NCI-H2171 (cell line): ENCODE measurements at regions not wholly inside any gene's neighbourhood (a gene's known extent, or its start where the extent isn't known, plus 50 kb on each side); places are given as distances from the start of the nearest gene placed in this dataset.
"Not testable (repeated sequence)": the region's sequence is repeated elsewhere in the genome, so short reads cannot be mapped to it uniquely, and the experiment has no call there.

Experiments
- DNase-seq: peaks from one replicate; lab custom pipeline; 2025; lab: John Stamatoyannopoulos, UW

DNA sequence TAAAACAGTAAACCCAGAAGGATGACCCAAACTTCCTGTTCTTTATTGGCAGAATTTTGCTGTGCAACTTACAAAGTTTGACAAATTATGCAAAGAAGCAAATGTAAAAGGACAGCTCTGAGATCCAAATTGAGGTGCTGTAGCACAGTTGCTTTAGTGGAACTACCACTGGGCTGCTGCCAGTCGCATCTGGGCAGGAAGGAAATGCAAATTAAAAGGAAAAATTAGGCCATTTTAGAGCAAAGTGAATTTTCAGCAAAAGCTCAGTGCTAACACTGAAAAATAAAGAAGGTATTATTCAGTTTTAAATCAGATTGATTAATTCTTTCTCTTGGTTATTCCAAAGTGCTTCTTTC is 104.5 kb downstream of the ZMAT3 start:
- no peak for DNase-seq

DNA sequence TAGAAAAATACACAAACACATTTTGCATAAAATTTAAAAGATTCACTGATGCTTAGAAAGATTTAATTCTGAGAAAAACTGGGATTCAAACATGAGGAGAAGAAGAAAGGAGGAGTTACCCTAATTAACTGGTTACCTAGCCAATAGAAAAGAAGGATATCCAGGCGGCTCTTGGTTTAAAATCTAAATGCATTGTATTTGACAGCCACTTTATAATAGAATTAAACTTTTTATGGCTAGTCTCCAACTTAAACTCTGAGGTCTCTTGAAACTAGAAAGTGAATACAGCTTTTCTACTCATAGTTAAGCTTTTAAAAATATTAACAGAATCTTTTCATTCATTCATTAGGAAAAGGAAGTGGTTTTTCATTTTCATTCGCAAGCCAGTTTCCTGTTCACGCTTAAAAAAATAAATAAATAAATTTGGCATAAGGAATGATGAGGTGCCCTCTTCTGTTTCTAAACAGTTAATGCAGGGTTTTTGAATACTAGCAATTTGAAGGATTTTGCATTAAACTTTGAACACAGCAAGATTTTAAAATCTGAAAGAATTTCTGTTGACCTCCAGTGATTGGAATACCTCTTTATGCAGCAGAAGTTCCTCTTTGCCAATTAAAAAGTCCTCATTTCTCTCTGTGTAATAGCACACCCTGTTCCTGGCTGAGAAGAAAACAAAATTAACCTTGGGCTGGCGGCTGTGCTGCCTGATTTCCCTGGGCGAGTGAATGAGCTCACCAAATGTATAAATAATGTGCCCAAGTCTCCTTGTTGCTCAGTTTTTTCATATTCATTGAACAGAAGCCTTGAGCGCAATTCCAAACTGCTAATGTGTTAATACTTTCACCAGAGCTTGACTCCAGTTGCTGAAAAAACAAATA is 105.1 kb downstream of the ZMAT3 start:
- peak; percentile 62 for DNase-seq

- DNase-seq, result no peak
Observed at GRCh38 chr3:178964551-178964950, 107.1 kb downstream of the ZMAT3 start.

DNA sequence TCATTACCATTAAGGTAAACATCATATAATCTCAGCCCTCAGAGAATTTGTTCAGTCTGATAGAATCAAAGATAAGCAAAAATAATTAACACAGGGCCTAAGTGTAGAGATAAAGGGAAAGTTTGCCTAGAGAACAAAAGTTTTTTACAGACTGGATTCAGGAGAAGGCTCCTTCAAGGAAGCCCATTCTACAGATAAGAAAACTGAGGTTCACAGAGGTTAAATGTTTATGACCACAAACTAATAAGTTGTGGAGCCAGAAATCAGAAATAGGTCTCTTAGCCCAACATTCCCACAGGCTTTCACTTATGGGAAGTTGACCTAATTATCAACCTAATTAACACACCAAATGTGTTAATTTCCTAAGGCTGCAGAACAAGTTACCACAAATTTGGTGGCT is 110.7 kb downstream of the ZMAT3 start:
- no peak for DNase-seq

GRCh38 chr3:178960181-178960580 is 111.4 kb downstream of the ZMAT3 start:
- DNase-seq, result no peak

- no peak for DNase-seq
Observed at GRCh38 chr3:178950676-178951075, 120.9 kb downstream of the ZMAT3 start.

GRCh38 chr3:178949896-178950295 is 121.7 kb downstream of the ZMAT3 start:
- DNase-seq, result no peak

- no peak for DNase-seq
Observed at GRCh38 chr3:178948546-178948945, 123.1 kb downstream of the ZMAT3 start.

GRCh38 chr3:178947738-178948137 is 123.9 kb downstream of the ZMAT3 start:
- DNase-seq, result no peak

GRCh38 chr3:178942261-178942660 is 129.3 kb downstream of the ZMAT3 start:
- not testable (repeated sequence) for DNase-seq

- DNase-seq, result no peak
Observed at GRCh38 chr3:178930116-178930515, 141.5 kb downstream of the ZMAT3 start.

DNA sequence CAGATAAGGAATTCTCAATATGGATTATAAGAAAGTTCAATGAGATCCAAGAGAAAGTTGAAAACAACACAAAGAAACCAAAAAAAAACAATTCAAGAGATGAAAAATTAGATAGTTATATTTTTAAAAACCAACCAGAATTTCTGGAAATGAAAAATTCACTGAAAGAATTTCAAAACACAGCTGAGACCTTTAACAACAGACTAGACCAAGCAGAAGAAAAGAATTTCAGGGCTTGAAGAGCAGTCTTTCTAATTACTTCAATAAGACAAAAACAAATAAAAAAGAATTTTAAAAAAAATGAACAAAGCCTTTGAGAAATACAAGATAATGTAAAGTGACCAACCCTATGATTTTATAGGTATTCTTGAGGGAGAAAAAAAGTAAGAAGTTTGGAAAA is 155.4 kb downstream of the ZMAT3 start:
- DNase-seq, result no peak

- DNase-seq, result no peak
Observed at GRCh38 chr3:178915365-178915764, 156.2 kb downstream of the ZMAT3 start.

DNA sequence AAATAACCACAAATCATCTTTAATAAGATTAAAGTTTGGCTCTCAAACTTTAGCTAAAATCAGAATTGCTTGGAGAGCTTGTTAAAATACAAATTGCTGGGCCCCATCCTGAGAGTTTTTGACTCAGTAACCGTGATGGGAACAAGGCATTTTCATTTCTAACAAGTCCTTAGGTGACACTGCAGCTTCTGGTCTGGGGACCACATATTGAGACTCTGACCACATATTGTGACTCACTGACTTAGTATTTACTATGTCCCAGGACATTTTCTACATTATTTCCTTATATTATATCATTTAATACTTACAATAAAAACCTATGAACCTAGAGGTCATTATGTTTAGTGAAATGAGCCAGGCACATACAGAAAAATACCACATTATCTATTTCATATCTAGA is 164.5 kb downstream of the ZMAT3 start:
- no peak for DNase-seq

DNA sequence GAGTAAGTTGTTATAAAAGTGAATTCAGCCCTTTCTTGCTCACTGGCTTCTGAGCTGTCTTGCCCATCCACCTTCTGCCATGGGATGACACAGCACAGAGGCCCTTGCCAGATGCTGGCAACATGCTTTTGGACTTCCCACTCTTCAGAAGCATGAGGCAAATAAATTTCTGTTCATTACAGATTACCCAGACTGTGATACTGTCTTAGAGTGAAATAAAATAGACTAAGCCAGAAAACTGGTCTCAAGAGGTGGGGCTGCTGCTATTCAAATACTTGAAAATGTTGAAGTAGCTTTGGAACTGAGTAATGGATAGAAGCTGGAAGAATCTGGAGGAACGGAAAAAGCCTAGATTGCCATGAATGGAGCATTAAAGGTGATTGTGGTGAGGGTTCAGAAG is 170.4 kb downstream of the ZMAT3 start:
- no peak for DNase-seq

DNA sequence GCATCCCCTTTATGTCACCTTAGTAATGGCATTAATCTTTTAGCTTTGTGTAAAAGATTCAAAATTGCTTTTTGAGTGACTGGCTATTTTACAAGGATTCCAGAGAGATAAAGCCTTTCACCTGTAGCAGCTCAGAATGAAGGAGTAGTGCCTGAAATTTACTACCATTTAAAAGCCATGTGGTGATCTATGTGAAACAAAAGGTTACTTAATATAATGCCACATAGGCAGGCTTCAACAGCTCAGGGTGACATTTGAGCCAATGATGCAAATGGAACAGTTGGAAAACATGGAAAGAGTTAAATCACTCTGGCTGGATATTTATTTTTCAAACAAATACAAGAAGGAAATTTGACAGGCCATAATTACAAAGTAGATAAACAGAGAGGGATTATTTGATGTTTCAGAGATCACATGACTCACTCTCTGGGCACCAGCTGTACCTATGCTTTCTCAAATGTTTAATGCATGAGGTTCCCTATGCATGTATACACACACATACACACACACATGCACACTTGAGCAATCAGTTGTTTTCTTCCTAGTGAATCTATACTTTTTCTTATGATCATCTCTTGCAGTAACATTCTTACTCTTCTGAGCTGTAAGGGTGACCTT is 171.5 kb downstream of the ZMAT3 start:
- DNase-seq, result peak; percentile 79

DNA sequence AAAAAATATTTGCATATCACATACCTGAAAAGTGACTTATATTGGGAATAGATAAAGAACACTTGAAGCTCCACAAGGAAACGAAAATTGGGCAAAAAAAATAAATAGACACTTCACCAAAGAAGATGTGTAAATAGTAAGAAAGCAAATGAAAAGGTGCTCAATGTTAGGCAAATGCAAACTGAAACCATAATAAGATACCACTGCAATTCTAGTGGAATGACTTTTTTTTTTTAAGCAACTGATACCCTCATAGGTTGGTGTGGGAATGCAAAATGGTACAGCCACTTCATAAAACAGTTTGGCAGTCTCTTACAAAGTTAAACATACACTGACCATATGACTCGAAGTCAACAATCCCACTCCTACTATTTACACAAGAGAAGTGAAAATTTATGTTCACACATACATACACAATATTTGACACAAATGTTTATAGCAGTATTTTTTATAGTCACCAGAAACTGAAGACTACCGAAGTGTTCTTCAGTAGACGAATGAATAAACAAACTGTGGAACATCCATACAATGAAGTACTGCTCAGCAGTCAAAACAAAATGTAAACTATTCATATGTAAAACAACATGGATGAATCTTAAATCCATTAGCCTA is 176.3 kb downstream of the ZMAT3 start:
- no peak for DNase-seq
